ENCODE measurements at regions not wholly inside any gene's neighbourhood (a gene's known extent, or its start where the extent isn't known, plus 50 kb on each side); places are given as distances from the start of the nearest gene placed in this dataset.

GRCh38 chr6:105897131-105897530 lies 189.0 kb upstream of the PRDM1 start:
- Histone ChIP-seq H3K36me3 (no peaks in the 10 kb centered on the region), H3K27ac (no peak overlapping the region), H3K4me1 (peaks cover 4% of the 10 kb centered on the region), H3K27me3 (ENCODE audit: low read depth) (peaks cover 5% of the 10 kb centered on the region), H3K4me3 (no peak overlapping the region), H3K9me3 (no peaks in the 10 kb centered on the region)
- ATAC-seq (no peak), DNase-seq (no peak)
- intact Hi-C loops (cut with DNase I) = no loop called here
- TF ChIP-seq CTCF (IDR thresholded peaks at IDR 0.05) = no peak

- no peak for ATAC-seq
- peaks cover 3% of the 10 kb centered on the region for H3K4me1 ChIP-seq
- no peak for TF ChIP-seq CTCF (IDR thresholded peaks at IDR 0.05)
- no peak for DNase-seq
- intact Hi-C loops (cut with DNase I) = no loop called here
- no peaks in the 10 kb centered on the region for H3K9me3 ChIP-seq
- H3K27ac ChIP-seq = no peak overlapping the region
- H3K27me3 ChIP-seq (ENCODE audit: low read depth) = peaks cover 5% of the 10 kb centered on the region
- H3K36me3 ChIP-seq = no peaks in the 10 kb centered on the region
- H3K4me3 ChIP-seq = no peak overlapping the region
Observed at GRCh38 chr6:105896821-105897095, 189.4 kb upstream of the PRDM1 start.

- Histone ChIP-seq H3K4me1 (no peaks in the 10 kb centered on the region), H3K36me3 (no peaks in the 10 kb centered on the region), H3K27ac (no peak overlapping the region), H3K9me3 (no peaks in the 10 kb centered on the region), H3K4me3 (no peak overlapping the region), H3K27me3 (ENCODE audit: low read depth) (peaks cover 5% of the 10 kb centered on the region)
- no peak for DNase-seq
- ATAC-seq = no peak
- intact Hi-C loops (cut with DNase I) = no loop called here
- no peak for TF ChIP-seq CTCF (IDR thresholded peaks at IDR 0.05)
Observed at GRCh38 chr6:105896052-105896820, 189.9 kb upstream of the PRDM1 start.

DNA sequence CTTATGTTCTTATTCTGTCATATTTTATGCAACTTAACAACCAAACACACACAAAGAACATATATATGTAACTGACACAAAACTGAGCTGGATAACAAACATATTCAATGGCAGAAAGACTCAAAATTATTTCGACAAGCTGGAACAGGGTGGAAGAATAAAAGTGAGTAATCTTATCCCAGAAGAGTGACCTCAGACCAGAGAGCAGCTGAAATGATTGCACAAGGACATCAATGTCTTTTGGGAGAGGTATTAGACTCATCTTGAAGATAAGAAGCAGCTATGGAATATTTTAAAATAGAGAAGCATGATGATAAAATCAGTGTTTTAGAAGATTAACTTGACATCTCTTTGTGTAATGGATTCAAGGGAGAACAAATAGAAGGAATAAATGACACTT lies 191.6 kb upstream of the PRDM1 start:
- ATAC-seq (no peak), DNase-seq (no peak)
- no peaks in the 10 kb centered on the region for H3K9me3 ChIP-seq
- H3K4me1 ChIP-seq = no peaks in the 10 kb centered on the region
- H3K36me3 ChIP-seq = no peaks in the 10 kb centered on the region
- intact Hi-C loops (cut with DNase I) = no loop called here
- H3K27ac ChIP-seq = no peak overlapping the region
- H3K4me3 ChIP-seq = no peak overlapping the region
- peaks cover 5% of the 10 kb centered on the region for H3K27me3 ChIP-seq (ENCODE audit: low read depth)
- no peak for TF ChIP-seq CTCF (IDR thresholded peaks at IDR 0.05)

- no peak for TF ChIP-seq CTCF (IDR thresholded peaks at IDR 0.05)
- intact Hi-C loops (cut with DNase I) = no loop called here
- DNase-seq (no peak), ATAC-seq (no peak)
- H3K27me3 ChIP-seq (ENCODE audit: low read depth) = peaks cover 5% of the 10 kb centered on the region
- no peaks in the 10 kb centered on the region for H3K9me3 ChIP-seq
- H3K4me3 ChIP-seq = no peak overlapping the region
- H3K4me1 ChIP-seq = no peaks in the 10 kb centered on the region
- no peaks in the 10 kb centered on the region for H3K36me3 ChIP-seq
- no peak overlapping the region for H3K27ac ChIP-seq
Observed at GRCh38 chr6:105893741-105894140, 192.4 kb upstream of the PRDM1 start.

Data from lower lobe of right lung (tissue), 2 donors.